NCI-H2107 treated with DMSO at 0.1 percent for 48 hours (cell line): ENCODE measurements at regions not wholly inside any gene's neighbourhood (a gene's known extent, or its start where the extent isn't known, plus 50 kb on each side); places are given as distances from the start of the nearest gene placed in this dataset.
"Not testable (repeated sequence)": the region's sequence is repeated elsewhere in the genome, so short reads cannot be mapped to it uniquely, and the experiment has no call there.

Experiments
- DNase-seq: peaks from one replicate; lab custom pipeline; 2025; ENCODE audit not compliant: unreplicated experiment; lab: John Stamatoyannopoulos, UW

DNA sequence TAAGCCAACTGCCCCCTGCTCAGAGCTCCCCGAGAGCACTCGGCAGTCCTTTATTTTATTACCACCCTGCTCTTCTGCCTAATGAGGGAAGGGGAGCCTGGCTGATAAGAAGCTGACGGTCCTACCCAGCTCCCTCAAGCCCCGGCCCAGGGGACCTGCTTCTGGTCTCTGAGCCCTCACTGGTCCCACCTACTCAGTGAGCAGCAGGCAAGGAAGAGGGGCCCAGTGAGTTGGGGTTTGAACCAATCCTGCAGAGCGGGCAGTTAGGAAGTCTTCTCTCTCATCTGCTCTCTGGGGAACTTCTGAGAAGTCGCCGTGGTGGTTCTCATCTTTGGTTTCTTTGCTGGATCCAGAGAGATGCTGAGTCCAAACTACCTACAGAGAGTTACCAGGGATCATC is 218.9 kb downstream of the NDUFA10 start:
- DNase-seq = no peak

DNA sequence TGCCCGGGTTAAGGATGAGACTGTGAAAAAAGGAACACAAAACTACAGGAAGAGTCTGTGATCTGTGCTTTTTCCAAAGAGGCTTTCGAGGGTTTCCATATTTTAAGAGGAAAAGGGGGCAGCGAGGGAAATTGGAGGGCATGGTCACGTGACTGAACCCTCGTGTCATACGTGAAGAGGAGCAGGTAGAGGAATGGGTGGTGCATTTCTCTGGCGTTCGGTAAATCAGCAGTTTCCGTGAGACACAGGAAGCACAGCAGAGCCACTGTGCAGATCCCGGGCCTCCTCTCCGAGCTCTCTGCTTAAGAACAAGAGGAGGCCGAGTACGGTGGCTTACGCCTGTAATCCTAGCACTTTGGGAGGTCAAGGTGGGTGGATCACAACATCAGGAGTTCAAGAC is 219.7 kb downstream of the NDUFA10 start:
- no peak for DNase-seq

DNA sequence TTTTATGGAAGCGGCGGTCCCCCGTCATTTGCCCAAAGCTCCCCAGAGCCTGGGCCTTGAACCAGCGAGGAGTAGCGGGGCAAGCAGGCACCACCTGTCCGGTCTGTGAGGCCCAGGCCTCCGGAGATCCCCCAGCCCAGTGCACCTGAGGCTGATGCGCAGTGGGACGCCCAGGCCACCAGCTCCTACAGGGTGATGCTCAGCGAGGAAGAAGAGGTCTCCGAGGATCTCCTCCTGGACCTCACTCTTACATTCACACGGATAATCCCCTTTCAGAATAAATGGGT is 220.2 kb downstream of the NDUFA10 start:
- no peak for DNase-seq

DNA sequence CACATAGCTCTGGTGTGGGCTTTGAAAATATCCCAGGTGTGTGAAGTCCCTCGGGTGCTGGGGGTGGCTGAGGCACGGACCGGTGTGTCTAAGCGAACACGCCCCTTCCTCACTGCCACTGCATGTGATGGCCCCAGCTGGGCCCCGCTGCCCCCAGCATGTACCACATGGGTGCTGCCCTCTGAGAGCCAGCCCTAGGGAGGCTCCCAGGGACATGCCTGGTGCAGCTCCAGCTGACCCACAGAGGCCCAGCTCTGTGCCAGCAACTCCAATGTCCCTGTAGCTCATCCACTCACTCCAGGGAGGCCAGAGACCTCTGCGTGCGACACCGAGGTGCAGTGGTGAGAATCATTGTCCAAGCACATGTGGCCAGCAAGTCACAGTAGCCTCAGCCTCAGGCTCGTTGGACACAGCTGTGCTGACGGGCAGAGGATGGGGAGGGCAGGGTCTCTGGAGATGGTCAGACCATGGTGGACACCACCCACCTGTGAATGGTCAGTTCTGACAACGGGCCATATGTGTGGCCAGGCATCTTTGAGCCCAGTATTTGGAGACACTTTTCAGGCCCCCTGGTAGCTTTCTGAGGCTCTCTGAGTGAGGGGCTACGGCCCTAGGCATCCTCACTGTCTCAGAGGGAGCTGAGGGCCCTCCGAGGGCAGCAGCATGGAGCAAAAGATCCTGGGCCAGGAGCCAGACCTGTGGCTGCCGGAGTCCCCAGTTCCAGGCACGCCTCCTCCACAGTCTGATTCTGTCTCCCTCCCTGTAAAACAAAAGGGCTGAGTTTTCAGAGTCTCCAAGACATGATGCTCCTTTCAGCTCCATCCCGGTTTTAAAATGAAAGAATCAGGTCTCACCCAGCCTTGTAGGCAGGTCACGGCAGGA is 220.7 kb downstream of the NDUFA10 start:
- DNase-seq = no peak

DNA sequence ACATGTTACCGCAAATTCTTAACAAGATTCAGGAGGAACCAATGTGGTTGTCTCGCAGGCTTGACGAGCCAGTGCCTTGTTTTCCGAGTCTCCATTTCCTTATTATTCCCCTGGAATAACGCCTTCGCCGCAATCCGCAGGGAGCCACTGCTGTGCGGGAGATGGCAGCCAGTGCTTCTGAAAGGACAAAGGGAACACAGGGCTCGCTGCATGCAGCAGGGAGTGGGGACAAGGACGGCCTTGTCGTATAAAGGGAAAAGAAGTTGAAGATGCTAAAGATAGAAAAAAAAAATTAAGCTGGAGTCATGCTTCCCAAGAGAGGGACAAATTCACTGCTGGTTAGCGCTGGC is 221.4 kb downstream of the NDUFA10 start:
- peak; percentile 13 for DNase-seq

DNA sequence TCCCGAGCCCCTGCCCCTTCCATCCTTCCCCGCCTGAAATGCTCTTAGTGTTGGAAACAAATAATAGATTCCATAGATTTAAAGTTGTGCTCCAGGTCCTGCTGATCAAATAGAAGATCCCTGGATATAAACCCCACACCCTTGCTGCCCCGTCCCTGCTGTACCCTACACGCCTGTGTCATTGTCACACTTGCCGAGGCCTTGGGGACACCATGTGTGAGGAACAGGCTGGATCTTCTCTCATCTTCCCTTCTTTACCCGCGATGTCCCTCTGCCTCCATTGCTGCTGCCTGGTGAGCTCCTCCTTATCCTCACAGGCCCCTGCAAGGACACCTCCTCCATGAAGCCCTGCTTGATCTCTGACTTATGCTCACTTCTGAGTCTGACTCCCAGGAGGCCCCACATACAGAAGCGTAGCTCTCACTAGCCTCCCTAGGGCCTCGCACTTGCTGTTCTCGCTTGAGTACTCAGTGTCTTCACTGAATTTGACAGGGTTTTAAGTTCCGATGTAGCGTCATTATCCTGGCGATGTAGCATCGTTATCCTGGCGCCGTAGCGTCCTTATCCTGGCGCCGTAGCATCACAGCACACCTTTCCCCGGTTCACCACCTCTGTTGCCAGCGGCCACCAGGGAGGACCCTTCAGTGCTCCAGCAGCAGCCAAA is 221.9 kb downstream of the NDUFA10 start:
- no peak for DNase-seq

DNA sequence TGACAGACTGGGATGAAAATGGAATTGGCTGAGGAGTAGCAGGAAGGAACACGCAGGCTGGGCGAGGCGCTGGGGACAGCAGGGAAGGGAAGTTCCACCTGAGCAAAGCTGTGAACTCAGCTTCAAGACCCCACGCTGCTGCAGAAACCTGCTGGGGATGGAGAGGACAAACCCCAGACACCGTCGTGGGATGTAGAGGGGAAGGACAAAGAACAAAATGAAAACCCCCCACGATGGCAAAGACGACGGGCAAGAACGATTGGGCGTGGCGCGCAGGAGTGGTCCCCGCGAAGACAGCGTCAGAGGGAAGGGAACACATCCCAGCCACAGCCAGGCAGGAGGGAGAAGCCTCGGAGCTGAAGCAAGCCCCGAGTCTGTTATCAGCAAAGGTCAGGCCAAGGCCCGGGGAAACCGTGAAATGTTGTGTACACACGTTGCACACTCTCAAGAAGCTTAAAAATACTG is 222.9 kb downstream of the NDUFA10 start:
- no peak for DNase-seq

DNA sequence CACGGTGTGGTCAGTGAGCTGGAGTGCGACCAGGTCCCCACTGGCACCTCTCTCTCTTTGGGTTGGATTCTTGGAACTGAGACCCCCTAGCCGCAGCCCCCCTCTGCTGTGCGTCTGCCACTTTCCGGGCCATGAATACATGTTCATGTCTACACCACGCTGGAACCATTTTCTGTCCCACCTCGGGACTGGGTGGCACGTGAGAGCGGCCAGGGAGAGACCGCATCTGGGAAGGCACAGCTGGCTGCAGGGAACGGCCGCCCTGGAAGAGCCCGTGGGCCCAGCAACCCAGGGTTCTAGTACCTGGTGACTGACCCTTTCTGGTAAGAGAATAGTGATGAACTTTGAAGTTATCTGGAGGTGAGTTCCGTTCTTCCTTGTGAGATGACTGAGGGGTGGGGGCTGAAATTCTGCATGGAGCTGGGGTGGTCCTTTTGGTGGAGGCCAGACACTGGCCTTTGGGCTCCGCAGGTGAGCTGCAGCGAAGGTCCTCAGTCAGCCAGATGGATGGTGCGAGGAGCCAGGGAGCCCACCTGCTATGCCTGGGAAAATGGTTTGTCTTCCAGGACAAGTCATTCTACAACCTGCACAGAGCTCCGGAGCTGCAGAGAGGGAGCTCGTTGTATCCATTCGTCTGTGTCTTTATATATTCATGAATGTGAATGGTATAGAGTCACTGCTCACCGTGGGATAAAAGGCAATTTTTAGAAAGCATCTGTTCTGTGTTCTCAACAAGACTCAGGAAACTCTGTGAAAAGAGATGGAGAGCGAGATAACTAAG is 223.5 kb downstream of the NDUFA10 start:
- no peak for DNase-seq

DNA sequence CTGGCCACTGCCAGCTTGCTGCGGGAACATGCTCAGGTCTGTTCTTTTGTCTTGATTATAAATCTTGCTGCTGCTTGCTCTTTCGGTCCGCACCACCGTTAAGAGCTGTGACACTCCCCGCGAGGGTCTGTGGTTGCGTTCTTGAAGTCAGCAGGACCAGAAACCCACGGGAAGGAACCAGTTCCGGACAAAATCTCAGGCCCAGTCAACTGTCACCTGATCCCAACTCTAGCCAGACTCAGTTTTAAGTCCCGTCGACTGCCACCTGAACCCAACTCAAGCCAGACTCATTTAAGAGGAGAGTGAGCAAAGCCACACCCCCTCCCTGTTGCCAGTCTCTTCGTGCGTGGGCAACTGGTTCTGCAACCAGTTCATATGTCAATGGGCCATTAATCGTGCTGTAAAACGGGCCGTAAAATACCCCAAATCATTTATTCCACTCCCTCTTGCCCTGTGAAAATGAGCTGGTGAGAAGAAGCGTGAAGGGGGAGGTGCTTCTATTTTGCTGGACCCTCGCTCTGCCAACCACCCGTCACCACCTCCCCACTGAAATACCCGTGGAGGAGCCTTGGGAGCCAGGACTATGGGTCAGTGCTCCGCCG is 224.3 kb downstream of the NDUFA10 start:
- no peak for DNase-seq

DNA sequence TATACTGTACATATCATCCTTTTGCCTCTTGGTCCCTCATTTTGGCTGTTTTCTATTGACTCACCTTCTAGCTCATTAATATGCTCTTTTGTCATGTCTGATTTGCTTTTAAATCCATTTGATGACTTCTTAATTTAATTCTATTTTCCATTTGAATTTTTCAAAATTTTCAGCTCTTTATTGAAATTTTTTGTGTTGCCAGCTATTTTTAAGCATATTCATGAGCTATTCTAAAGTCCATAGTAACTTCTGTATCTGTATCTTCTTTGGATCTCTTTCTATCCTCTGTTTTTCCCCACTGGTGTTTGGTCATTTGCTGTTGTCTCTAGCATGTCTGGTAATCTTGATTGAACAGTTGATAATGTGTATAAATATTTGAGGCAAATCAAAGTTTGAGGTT is 227.8 kb downstream of the NDUFA10 start:
- DNase-seq = no peak

DNA sequence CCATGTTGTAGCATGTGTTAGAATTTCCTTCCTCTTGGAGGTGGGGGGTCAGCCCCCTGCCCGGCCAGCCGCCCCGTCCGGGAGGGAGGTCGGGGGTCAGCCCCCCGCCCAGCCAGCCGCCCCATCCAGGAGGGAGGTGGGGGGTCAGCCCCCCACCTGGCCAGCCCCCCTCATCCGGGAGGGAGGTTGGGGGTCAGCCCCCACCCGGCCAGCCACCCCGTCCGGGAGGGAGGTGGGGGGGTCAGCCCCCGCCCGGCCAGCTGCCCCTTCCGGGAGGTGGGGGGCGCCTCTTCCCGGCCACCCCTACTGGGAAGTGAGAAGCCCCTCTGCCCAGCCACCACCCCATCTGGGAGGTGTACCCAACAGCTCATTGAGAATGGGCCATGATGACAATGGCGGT is 229.4 kb downstream of the NDUFA10 start:
- DNase-seq = not testable (repeated sequence)

DNA sequence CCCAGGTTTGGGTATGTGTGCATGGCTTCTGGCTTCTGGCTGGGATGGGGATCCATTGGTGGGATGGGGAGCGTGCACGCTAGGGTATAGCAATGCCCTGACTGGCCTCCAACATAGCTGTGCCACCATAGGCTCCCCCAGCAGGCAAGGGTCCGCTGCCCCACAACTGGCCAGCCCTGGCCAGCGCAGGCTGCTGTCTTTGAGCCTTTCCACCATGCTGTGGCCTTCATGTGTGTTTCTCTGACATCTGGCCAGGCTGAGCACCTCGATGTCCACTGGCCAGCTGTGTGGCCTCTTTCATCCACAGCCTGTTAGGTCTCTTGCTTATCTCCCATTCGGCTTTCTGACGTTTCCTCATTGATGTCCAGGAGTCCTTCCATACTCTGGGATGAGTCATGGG is 231.3 kb downstream of the NDUFA10 start:
- DNase-seq = no peak

DNA sequence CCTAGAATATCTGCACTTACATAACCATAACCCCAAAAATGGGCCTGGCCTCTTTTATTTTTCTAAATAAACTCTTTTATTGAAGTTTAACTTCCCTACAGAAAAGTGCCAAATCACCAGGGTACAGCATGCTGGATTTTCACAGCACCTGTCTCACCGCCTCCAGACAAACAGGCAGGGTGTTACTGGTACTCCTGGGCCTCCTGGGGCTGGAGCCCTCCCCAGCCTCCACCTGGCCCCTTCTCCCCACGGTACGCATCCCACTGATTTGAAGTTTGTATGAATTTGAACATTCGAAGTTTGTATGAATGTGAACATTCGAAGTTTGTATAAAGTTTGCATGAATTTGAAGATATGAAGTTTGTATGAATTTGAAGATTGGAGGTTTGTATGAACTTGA is 232.1 kb downstream of the NDUFA10 start:
- DNase-seq = no peak

DNA sequence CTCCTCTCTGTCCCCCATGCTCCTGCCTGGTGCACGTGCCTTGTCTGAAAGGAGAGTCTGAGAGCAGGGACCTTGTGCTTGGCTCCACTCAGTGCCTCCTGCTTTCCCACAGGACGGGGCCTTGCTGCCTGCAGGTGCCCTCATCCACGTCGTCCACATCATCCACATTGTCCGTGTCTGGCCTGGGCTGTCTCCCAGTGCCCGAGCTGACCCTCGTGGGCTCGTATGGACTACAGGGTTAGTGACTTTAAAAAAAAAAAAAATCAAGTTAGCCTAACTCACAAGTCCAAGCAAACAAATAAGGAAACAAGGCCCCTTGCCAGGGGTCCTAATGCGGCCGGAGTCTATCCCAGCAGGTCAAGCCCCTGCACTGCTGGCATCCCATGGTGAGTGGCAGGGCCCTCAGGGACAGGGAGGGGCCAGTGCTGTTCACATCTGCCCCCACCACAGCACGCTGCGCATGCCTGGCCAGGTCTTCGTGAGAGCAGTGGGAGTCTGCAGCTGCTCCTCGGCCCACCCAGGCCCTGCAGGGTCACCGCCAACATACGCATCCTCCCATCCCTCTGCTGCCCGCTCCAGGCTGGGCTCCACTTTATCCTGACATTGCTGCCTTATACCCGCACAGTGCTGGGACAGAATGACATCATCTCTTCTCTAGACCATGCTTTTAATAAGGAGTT is 232.6 kb downstream of the NDUFA10 start:
- no peak for DNase-seq

DNA sequence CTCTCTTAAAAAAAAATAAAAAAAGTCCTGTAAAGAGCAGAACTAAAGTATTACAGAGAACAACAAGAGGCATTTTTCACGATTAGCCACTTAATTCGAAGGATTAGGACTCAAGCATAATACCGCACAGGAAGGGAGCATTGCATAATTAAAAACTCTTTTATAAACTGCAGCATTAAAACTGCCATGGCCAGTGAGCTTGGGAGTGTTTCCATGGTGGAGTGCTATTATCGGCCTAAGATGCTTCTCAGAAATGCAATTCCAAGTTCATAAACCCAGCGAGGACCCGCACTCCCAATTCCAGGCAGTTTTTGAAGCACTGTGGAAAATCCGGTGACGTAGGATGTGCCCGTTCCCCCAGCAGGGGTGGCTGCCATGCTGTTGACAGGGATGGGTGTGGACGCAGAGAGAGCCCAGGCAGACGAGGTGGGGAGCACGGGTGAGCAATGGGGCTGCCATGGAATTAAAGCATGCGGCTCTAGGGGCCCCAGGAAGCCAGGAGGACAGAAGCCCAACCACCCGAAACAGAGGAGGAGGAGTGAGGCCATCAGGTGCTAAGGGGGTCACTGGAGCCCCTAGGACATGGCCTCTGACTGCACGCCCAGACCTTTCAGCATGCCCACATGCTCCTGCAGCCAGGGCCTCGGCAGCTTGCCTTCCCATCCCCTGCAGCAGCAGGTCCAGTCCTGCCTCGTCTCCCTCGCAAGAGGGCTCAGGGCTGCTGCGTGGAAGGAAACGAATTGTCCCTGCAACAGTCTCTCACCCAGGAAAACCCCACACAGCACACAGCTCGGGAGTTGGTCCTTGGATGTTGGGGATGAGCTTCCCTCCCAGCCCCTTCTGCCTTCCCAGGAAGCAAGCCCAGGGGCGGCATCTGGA is 233.4 kb downstream of the NDUFA10 start:
- DNase-seq = no peak

DNA sequence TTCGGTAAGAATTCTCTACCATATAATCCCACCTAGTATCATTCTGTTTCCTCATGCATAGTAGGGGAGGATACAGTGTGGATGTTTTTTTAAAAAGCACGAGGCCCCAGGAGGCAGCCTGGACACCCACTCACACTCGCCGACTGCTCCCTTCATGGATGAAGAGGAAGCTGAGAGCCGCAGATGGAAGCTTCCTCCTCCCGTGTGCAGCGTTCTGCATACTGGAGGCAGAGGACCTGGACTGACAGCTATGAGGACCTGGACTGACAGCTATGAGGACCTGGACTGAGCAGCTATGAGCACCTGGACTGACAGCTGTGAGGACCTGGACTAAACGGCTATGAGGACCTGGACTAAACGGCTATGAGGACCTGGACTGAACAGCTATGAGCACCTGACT is 234.4 kb downstream of the NDUFA10 start:
- no peak for DNase-seq

DNA sequence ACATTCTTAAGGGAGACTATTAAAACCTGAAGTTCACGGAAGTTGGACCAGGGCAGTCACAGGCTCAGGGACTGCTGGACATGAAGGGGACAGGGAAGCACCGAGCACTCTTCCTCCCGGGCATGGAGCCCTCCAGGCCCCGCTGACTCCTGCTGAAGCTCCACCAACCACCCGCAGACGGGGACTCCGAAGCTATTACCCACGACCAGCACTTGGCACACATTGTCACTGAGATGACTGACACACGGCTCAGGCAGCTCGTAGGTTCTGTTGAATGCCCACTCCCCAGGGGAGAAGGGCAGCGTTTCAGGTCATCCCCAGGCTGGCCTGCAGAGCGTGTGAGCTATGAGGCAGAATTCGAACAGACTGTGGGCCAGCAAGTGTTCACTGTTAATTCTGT is 234.8 kb downstream of the NDUFA10 start:
- DNase-seq = no peak

DNA sequence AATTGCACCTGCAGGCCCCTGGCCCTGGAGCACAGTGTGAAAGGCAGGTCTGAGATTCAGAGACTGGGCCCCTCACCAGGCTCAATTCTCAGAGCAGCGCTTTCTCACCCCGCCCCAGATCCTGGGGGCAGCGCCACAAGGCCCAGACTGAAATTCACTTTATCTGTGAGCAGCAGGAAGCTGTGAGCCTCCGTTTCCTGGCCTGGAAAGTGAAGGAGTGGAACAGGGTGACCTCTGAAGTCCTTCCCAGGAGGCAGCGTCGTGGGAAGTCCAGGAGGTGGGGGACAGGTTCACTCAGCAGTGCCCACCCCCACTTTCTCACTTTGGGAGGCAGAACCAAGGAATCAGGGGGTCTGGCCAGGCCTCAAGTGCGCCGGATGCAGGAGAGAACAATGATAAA is 235.4 kb downstream of the NDUFA10 start:
- no peak for DNase-seq

DNA sequence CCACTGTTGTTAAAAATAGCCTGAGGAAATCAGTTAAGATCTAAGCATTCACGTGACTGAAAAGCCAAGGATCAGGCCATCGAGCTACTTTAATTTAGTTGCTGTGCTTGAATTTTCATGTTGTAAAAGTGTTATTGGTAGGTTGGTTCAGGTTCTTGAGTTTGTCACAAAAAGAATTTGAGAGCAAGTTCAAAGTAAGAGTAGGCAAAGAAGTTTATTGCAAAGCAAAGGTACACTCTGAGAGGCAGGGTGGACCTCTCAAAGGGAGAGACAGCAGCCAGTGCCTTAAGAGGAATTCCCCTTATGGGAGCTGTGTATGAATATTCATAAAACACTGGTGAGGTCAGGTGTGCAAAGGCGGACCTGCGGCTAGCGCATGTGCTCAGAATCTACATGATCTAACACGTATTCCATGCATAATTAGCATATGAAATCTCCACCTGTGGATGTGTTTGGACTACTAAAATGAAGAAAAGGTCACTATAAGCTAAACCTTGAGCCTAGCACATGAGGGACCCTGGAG is 236.5 kb downstream of the NDUFA10 start:
- no peak for DNase-seq

DNA sequence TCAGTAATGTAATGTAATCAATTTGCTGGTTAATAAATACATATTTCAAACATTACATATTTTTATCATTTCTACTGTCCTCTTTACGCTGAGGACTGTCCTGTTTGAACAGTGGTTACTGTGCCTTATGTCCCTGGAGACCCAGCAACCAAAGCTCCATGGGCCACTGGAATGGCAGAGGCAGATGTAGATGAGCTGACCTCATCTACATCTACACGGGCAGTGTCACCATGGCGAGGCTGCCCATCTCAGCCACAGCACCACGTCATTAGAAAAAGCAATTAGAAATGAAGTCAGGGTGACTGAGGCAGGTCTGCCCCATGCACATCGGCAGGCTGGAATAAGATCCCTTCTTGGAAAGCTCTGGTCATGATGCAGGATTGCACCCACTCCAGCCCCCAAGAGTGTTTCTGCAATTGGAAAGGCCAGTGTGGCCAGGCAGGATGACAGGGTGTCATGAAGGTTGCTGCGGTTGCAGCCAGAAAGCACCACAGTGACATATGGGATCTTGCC is 237.5 kb downstream of the NDUFA10 start:
- DNase-seq = no peak
